22Rv1 (cell line): ENCODE measurements at regions not wholly inside any gene's neighbourhood (a gene's known extent, or its start where the extent isn't known, plus 50 kb on each side); places are given as distances from the start of the nearest gene placed in this dataset.

Source experiments
- H3K27ac ChIP-seq: fragments of 450-650 bp; 2 replicates; pipeline ENCODE4 v1.5.1; 2017
- ZFX ChIP-seq: fragments of 450-650 bp; IDR thresholded peaks from 2 replicates; pipeline ENCODE4 v1.6.1; 2017; ENCODE audit warnings: antibody characterized with exemption, borderline replicate concordance
- TF ChIP-seq, protein P1 (sequence below): fragments of 450-650 bp; IDR thresholded peaks from 2 replicates; pipeline ENCODE4 v1.5.1; 2017; ENCODE audit warnings: mild to moderate bottlenecking

DNA sequence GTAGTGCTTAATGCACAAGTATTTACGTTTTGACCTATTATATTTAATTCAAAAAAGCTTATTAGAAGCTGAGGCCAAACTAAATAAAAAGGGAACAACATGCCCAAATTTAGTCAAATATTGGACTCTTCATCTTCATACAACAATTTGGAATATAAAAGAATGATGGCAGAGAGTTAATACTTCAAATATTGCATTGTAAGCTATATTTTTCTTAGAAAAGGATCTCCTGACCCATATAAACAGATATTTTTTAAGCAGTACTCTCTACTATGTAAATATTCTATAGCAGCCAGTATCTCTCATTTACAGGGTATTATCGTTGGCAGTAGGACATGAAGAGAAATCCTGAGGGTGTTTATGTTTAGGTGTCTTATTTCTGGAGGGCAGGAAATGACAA is 531.2 kb downstream of the NYAP2 start:
- TF ChIP-seq ZFX, result no peak
- TF ChIP-seq, protein P1, sequence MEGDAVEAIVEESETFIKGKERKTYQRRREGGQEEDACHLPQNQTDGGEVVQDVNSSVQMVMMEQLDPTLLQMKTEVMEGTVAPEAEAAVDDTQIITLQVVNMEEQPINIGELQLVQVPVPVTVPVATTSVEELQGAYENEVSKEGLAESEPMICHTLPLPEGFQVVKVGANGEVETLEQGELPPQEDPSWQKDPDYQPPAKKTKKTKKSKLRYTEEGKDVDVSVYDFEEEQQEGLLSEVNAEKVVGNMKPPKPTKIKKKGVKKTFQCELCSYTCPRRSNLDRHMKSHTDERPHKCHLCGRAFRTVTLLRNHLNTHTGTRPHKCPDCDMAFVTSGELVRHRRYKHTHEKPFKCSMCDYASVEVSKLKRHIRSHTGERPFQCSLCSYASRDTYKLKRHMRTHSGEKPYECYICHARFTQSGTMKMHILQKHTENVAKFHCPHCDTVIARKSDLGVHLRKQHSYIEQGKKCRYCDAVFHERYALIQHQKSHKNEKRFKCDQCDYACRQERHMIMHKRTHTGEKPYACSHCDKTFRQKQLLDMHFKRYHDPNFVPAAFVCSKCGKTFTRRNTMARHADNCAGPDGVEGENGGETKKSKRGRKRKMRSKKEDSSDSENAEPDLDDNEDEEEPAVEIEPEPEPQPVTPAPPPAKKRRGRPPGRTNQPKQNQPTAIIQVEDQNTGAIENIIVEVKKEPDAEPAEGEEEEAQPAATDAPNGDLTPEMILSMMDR, result no peak
- no peak overlapping the region for H3K27ac ChIP-seq

DNA sequence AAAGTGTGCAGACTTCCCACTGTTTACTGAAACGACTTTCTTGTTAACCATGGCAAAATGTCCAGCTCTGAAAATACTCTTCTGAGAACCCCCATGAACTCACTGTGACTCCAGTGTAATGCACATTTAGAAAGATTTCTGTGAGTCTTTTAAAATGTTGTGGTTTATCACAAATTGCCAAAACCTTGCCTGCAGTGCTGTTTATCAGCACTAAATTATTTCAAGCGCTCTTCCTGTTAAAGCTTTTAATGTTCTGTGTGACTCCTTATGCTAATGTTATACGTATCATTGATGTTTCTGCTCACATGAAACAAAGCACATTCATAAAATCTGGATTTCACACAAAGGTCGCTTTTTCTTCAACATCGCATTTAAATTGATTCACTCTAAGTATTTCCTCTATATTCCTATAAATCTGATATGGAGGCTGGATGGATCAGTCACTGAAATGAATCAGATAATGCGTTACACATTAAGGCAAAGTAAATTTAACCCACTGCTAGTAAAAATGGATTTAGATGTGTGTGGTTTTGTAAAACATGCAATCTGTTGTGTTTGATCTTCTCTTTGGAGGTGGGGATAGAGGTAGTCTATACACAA is 521.2 kb downstream of the NYAP2 start:
- H3K27ac ChIP-seq, result no peak overlapping the region
- no peak for TF ChIP-seq ZFX
- TF ChIP-seq, protein P1, result no peak

DNA sequence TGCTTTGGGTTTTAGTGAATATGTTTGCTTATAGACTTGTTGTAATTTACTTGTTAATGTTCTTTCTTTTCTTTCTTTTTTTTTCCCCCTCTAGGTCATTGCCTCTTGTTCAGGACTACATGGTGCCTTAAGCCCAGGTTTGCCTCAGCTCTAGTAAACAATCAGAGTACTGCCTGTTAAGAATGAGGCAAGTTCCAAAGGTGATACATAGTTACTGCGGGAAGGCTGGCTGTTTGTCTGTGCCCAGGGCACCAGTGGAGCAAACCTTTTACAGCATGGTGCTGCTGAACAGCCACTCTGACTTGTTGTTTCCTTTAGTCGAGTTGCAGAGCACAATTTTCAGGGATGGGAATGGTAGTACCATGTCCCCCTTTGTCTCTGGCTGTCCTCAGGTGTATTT is 517.2 kb downstream of the NYAP2 start:
- no peak overlapping the region for H3K27ac ChIP-seq
- TF ChIP-seq ZFX, result no peak
- TF ChIP-seq, protein P1, result no peak

DNA sequence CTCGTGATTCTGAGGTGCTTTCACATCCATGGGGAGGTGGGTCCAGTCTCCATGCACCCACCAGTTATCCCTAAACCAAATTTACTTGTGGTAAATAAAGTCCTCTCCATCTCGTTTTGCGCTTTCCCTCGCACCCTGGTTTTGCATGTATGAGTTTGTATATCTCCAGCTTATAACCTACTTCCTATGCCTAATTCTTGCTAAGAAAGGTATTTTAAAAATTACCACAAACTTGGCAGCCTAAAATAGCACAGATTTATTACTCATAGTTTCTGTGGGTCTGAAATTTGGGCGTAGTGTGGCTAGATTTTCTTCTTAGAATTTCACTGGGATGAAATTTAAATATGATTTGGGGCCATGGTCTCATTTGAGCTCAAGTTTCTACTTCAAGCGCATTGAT is 511.5 kb downstream of the NYAP2 start:
- TF ChIP-seq, protein P1, result no peak
- TF ChIP-seq ZFX, result no peak
- no peak overlapping the region for H3K27ac ChIP-seq

DNA sequence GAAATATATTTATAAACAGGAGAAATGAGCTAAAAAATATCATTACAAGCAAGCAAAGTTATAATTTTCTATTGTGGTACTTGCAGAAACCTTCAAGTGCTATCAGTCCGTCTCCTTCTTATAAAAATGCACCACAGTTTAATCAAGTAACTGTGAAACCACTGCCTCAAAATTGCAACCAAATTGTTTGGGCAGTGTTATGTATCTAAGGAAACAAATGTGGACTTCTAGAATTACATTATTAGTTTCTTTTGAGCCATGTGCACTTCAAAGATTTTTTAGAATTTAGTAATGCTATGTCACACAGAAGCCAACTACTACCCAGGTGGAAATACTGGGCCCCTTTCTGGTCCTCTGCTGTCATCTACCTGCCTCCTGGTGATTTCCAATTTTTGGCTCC is 495.6 kb downstream of the NYAP2 start:
- H3K27ac ChIP-seq, result no peak overlapping the region
- TF ChIP-seq, protein P1, result no peak
- no peak for TF ChIP-seq ZFX

DNA sequence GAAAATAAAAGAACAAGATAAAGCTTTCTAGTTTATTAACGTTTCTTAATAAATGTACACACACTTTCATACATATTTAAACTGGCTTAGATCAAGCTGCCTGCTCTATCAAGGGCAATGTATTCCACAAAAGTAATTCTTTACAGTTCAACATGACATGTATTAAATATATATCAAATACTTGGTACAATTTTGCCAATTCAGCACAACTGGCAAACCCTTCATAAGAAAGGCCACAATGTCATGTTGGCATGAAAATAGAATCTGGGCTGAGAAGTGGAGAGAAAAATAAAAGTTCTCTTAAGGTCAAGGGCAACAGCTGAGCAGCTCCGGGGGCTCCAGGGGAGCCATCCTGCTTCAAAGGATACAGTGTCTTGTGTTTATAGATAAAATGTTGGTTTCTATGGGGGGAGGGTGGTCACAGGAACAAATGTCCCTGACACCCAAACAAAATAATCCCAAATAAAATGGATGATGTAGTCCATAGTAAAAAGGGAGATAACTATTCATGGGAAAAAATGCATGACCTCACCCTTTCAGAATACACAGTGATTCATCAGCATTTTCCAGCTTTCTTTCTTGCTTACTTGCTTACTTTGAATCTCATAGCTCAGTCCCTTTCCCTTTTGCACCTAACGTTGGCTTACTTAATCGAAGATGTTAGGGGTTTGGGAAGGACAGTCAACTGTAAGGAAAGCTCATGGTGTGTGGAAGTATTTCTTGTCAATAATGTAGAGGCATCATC is 494.9 kb downstream of the NYAP2 start:
- TF ChIP-seq, protein P1, result no peak
- TF ChIP-seq ZFX, result no peak
- H3K27ac ChIP-seq, result no peak overlapping the region

DNA sequence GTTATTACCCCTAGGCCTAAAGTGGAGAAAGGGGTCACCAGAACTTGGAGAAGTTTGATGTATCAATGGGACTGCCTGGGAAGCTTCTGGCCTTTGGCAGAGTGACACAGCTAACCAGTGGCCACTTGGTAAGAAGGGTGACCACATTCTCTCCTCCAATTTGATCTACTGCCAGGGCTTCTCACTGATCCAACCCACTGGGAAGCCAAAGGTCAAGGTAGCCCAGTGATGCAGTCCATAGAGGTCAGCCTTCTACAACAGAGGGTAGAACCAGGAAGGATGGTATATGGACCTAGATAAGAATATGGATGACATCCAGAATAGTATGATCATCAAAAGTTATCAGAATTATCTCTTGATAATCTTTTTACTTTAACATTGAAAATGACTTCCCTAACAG is 493.6 kb downstream of the NYAP2 start:
- H3K27ac ChIP-seq, result no peak overlapping the region
- TF ChIP-seq ZFX, result no peak
- TF ChIP-seq, protein P1, result no peak
